HCT116 (cell line): ENCODE measurements at regions not wholly inside any gene's neighbourhood (a gene's known extent, or its start where the extent isn't known, plus 50 kb on each side); places are given as distances from the start of the nearest gene placed in this dataset.

Experiments used
- ATAC-seq: fragments of 200-7000 bp; cut with Tn5 transposase; 2 replicates; pipeline ENCODE4 v1.9.1; 2020; ENCODE audit warnings: mild to moderate bottlenecking, moderate library complexity
- BruUV-seq: library from RNA; stranded (reverse); fragments of 400-500 nt; replicated peaks from 2 replicates; lab custom pipeline; 2021; lab: Mats Ljungman, UMichigan
- CTCF ChIA-PET: fragments of 300-600 bp; sonication (Branson Sonifier 250); formaldehyde crosslinking; loops from one replicate; lab custom pipeline; 2021; ENCODE audit warnings: antibody characterized with exemption; lab: Charles Lee
- POLR2A ChIA-PET: fragments of 300-600, 350-600 bp; sonication (Branson Sonifier 250); formaldehyde crosslinking; loops from one replicate; lab custom pipeline; 2021; ENCODE audit warnings: antibody characterized with exemption; lab: Charles Lee
- RAD21 ChIA-PET, 2 experiments: fragments of 300-600 bp; sonication (Branson Sonifier 250); formaldehyde crosslinking; loops; one replicate each; lab custom pipeline; 2023; ENCODE audit warnings: low total read pairs in 2 of 2; ENCODE audit not compliant: uncharacterized antibody in 2 of 2, unreplicated experiment in 2 of 2, low non-redundant PET in 1 of 2; lab: Charles Lee
- DNase-seq: peaks from one replicate; pipeline ENCODE4 v3.0.0-alpha.2; 2010; ENCODE audit warnings: low read depth, low spot score
- H2AFZ ChIP-seq: fragments of 200-600 bp; shearing (Covaris generic), sonication (generic); 2 replicates; pipeline ENCODE4 v1.6.1; 2017; ENCODE audit warnings: low read depth, mixed run types, mixed read lengths, antibody characterized with exemption, low read length; ENCODE audit not compliant: poor library complexity, severe bottlenecking
- H3K27ac ChIP-seq: 2 replicates; pipeline ENCODE4 v1.5.1; 2012; ENCODE audit warnings: low read depth, low read length
- H3K27me3 ChIP-seq: fragments of 200-600 bp; sonication (generic); 2 replicates; pipeline ENCODE4 v1.6.1; 2016; ENCODE audit warnings: mixed run types, low read length, mixed read lengths; ENCODE audit not compliant: insufficient read depth
- H3K36me3 ChIP-seq, 2 experiments: fragments of 200-500 bp in 1 of 2; fragments of 200-600 bp in 1 of 2; sonication (Bioruptor generic) in 1 of 2; sonication (generic) in 1 of 2; 2 replicates each; pipeline versions ENCODE4 v1.5.1 to v1.6.1; 2014 to 2016; ENCODE audit warnings: low read length in 2 of 2, inconsistent platforms in 1 of 2, mixed read lengths in 1 of 2, mixed run types in 1 of 2; ENCODE audit not compliant: insufficient read depth in 2 of 2, control insufficient read depth in 1 of 2
- H3K4me1 ChIP-seq, 2 experiments: fragments of 200-600 bp in 1 of 2; sonication (generic) in 1 of 2; 2 replicates each; pipeline versions ENCODE4 v1.5.1 to v1.6.1; 2012 to 2017; ENCODE audit warnings: low read length in 2 of 2, inconsistent platforms in 1 of 2, mild to moderate bottlenecking in 1 of 2, mixed read lengths in 1 of 2, mixed run types in 1 of 2, moderate library complexity in 1 of 2; ENCODE audit not compliant: insufficient read depth in 2 of 2, control insufficient read depth in 1 of 2
- H3K4me2 ChIP-seq: fragments of 200-600 bp; sonication (generic); 2 replicates; pipeline ENCODE4 v1.6.1; 2017; ENCODE audit warnings: mixed run types, low read length, mixed read lengths
- H3K4me3 ChIP-seq, 2 experiments: fragments of 200-600 bp in 1 of 2; sonication (generic) in 1 of 2; replicated peaks in 1 of 2; 2 replicates each; pipeline ENCODE4 v1.5.1; 2011 to 2016; ENCODE audit warnings: low read length in 2 of 2, control low read depth in 1 of 2, low read depth in 1 of 2, mild to moderate bottlenecking in 1 of 2, mixed read lengths in 1 of 2, mixed run types in 1 of 2
- H3K79me2 ChIP-seq: fragments of 200-600 bp; sonication (generic); 2 replicates; pipeline ENCODE4 v1.6.1; 2017; ENCODE audit warnings: mild to moderate bottlenecking, mixed run types, low read length, moderate library complexity, mixed read lengths; ENCODE audit not compliant: insufficient read depth
- H3K9ac ChIP-seq: fragments of 200-600 bp; sonication (generic); 2 replicates; pipeline ENCODE4 v1.6.1; 2016; ENCODE audit warnings: low read length, mixed read lengths
- H3K9me2 ChIP-seq: fragments of 200-600 bp; sonication (generic), shearing (Covaris generic); 2 replicates; pipeline ENCODE4 v1.6.1; 2017; ENCODE audit warnings: mixed run types, mild to moderate bottlenecking, moderate library complexity; ENCODE audit not compliant: insufficient read depth
- H3K9me3 ChIP-seq, 2 experiments: fragments of 200-500 bp in 1 of 2; fragments of 200-600 bp in 1 of 2; sonication (Bioruptor generic) in 1 of 2; sonication (generic) in 1 of 2; 2 replicates each; pipeline ENCODE4 v1.6.1; 2014 to 2017; ENCODE audit warnings: low read length in 2 of 2, mixed read lengths in 2 of 2, inconsistent platforms in 1 of 2, low read depth in 1 of 2, mild to moderate bottlenecking in 1 of 2, mixed run types in 1 of 2, moderate library complexity in 1 of 2; ENCODE audit not compliant: control insufficient read depth in 1 of 2, insufficient read depth in 1 of 2
- H4K20me1 ChIP-seq: fragments of 200-600 bp; sonication (generic), shearing (Covaris generic); 2 replicates; pipeline ENCODE4 v1.6.1; 2017; ENCODE audit warnings: mixed run types, mild to moderate bottlenecking, moderate library complexity; ENCODE audit not compliant: insufficient read depth
- CBX3 ChIP-seq: IDR thresholded peaks from 2 replicates; pipeline ENCODE4 v1.6.1; 2012; ENCODE audit warnings: low read depth
- ELF1 ChIP-seq: IDR thresholded peaks from 2 replicates; pipeline ENCODE4 v1.6.1; 2012; ENCODE audit warnings: low read depth, borderline replicate concordance
- EZH2phosphoT487 ChIP-seq: fragments of 200-600 bp; IDR thresholded peaks from 2 replicates; pipeline ENCODE4 v1.6.1; 2018; ENCODE audit warnings: antibody characterized with exemption, borderline replicate concordance
- FOSL1 ChIP-seq: IDR thresholded peaks from 2 replicates; pipeline ENCODE4 v1.6.1; 2012; ENCODE audit warnings: low read depth
- JUND ChIP-seq: IDR thresholded peaks from 2 replicates; pipeline ENCODE4 v1.6.1; 2012
- POLR2A ChIP-seq: IDR thresholded peaks from 2 replicates; pipeline ENCODE4 v1.7.0; 2011; ENCODE audit warnings: borderline replicate concordance; ENCODE audit not compliant: insufficient read depth, insufficient read length; ENCODE audit errors: extremely low read depth
- POLR2AphosphoS5 ChIP-seq: IDR thresholded peaks from 2 replicates; pipeline ENCODE4 v1.6.1; 2011; ENCODE audit warnings: mild to moderate bottlenecking, low read depth, low read length, moderate library complexity
- REST ChIP-seq: IDR thresholded peaks from 2 replicates; pipeline ENCODE4 v1.6.1; 2012; ENCODE audit warnings: low read depth
- SP1 ChIP-seq: IDR thresholded peaks from 2 replicates; pipeline ENCODE4 v1.6.1; 2012; ENCODE audit warnings: low read depth
- ZFX ChIP-seq: fragments of 450-650 bp; IDR thresholded peaks from 2 replicates; pipeline ENCODE4 v1.6.1; 2017
- ZNF274 ChIP-seq: fragments of 200-500 bp; sonication (Bioruptor generic); IDR thresholded peaks from 2 replicates; pipeline ENCODE4 v1.6.1; 2014; ENCODE audit warnings: mild to moderate bottlenecking, low read depth, low read length, inconsistent platforms
- intact Hi-C: fragments of 100-400 bp; cut with micrococcal nuclease; formaldehyde crosslinking; loops from 2 replicates; pipeline ENCODE4 v1.10.0; 2022
- TF ChIP-seq, protein P1 (sequence below): IDR thresholded peaks from 2 replicates; pipeline ENCODE4 v1.6.1; 2011; ENCODE audit warnings: mild to moderate bottlenecking, low read length, moderate library complexity; ENCODE audit not compliant: insufficient replicate concordance; ENCODE audit errors: extremely low read depth
- TF ChIP-seq, protein P2 (sequence below): IDR thresholded peaks from 2 replicates; pipeline ENCODE4 v1.6.1; 2012

DNA sequence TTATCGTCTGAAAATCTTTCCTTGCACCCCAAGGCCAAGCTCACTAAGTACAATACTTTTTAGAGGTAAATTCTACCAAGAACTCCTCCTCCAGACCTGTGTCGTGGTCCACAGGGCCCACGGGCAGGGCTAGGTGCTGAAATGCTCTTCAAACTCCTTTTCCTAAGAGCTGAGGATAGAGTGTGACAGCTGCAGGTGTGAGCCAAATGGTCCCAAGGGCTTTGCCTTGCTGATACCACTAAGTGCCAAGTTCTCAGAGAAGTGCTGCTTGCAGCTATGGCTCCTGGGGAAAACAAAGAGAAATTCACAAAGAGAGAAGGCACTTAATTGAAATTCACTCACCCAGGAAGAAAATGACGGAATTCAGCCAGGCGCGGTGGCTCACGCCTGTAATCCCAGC is 868.9 kb upstream of the AUTS2 start:
- ChIA-PET CTCF (no interaction called here), POLR2A (no interaction called here), RAD21 (no interaction called here)
- intact Hi-C loops: no loop called here
- Histone ChIP-seq H3K27me3 (no peaks in the 10 kb centered on the region), H4K20me1 (no peaks in the 10 kb centered on the region), H3K9ac (no peak overlapping the region), H3K4me2 (no peak overlapping the region), H3K9me2 (no peaks in the 10 kb centered on the region), H3K27ac (no peak overlapping the region), H3K4me1 (no peaks in the 10 kb centered on the region), H3K36me3 (no peaks in the 10 kb centered on the region), H2AFZ (no peak overlapping the region), H3K4me3 (no peak overlapping the region), H3K79me2 (no peaks in the 10 kb centered on the region), H3K9me3 (peaks cover 0 to 9% of the 10 kb centered on the region in 2 experiments; a peak in 2 of 4 replicates)
- no TSS peak for BruUV-seq
- TF ChIP-seq EZH2phosphoT487 (no peak), ZFX (no peak), POLR2AphosphoS5 (no peak), FOSL1 (no peak)
- ATAC-seq (no peak), DNase-seq (no peak)

DNA sequence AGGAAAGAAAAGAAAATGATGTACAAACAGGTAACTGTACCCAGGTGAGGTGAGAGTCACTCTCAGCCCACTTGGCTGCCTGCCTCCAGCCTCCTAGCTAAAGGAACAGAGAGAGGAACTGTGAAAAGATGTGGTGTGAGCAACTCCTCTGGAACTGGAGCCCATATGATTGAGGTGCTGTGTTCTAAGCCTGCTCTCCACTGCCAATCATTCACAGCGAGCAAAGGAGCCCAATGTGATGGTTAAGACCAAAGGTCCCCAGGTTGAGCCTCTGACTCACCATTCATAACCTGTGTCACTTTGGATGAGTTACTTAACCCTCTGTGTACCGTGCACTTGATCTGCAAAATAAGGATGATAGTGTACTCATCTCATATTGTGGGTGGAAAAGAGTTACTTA is 868.1 kb upstream of the AUTS2 start:
- Histone ChIP-seq H4K20me1 (no peaks in the 10 kb centered on the region), H3K27ac (no peak overlapping the region), H3K4me3 (no peak overlapping the region), H3K4me1 (no peaks in the 10 kb centered on the region), H3K9me2 (no peaks in the 10 kb centered on the region), H3K79me2 (no peaks in the 10 kb centered on the region), H3K36me3 (no peaks in the 10 kb centered on the region), H3K9me3 (peaks cover 0 to 15% of the 10 kb centered on the region in 2 experiments; a peak in 2 of 4 replicates), H3K27me3 (no peaks in the 10 kb centered on the region), H3K4me2 (no peak overlapping the region), H3K9ac (no peak overlapping the region), H2AFZ (no peak overlapping the region)
- DNase-seq: no peak
- CTCF ChIA-PET: no interaction called here
- RAD21 ChIA-PET: no interaction called here
- intact Hi-C loops: no loop called here
- no TSS peak for BruUV-seq
- ATAC-seq: no peak
- POLR2A ChIA-PET: no interaction called here
- no peak for TF ChIP-seq CBX3
- no peak for TF ChIP-seq EZH2phosphoT487
- no peak for TF ChIP-seq REST
- TF ChIP-seq, protein P1, sequence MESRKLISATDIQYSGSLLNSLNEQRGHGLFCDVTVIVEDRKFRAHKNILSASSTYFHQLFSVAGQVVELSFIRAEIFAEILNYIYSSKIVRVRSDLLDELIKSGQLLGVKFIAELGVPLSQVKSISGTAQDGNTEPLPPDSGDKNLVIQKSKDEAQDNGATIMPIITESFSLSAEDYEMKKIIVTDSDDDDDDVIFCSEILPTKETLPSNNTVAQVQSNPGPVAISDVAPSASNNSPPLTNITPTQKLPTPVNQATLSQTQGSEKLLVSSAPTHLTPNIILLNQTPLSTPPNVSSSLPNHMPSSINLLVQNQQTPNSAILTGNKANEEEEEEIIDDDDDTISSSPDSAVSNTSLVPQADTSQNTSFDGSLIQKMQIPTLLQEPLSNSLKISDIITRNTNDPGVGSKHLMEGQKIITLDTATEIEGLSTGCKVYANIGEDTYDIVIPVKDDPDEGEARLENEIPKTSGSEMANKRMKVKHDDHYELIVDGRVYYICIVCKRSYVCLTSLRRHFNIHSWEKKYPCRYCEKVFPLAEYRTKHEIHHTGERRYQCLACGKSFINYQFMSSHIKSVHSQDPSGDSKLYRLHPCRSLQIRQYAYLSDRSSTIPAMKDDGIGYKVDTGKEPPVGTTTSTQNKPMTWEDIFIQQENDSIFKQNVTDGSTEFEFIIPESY: no peak
- TF ChIP-seq POLR2AphosphoS5: no peak
- TF ChIP-seq, protein P2, sequence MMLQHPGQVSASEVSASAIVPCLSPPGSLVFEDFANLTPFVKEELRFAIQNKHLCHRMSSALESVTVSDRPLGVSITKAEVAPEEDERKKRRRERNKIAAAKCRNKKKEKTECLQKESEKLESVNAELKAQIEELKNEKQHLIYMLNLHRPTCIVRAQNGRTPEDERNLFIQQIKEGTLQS: no peak
- no peak for TF ChIP-seq POLR2A
- TF ChIP-seq JUND: no peak
- no peak for TF ChIP-seq ZNF274
- no peak for TF ChIP-seq SP1
- TF ChIP-seq FOSL1: no peak
- TF ChIP-seq ELF1: no peak
